Memory B cell (primary cell): ENCODE measurements at regions not wholly inside any gene's neighbourhood (a gene's known extent, or its start where the extent isn't known, plus 50 kb on each side); places are given as distances from the start of the nearest gene placed in this dataset.

Experiments used
- ATAC-seq: fragments of 150-1000 bp; cut with Tn5 transposase; 2 replicates; pipeline ENCODE4 v1.10.0; 2021; ENCODE audit warnings: low read depth, mild to moderate bottlenecking, moderate library complexity
- DNase-seq, 2 donors: peaks; one replicate each; pipeline ENCODE4 v3.0.0; 2022; ENCODE audit warnings: low spot score in 2 of 2
- H3K27ac Mint-ChIP-seq: one replicate; pipeline ENCODE4 v1.8.0; 2022; ENCODE audit warnings: mild to moderate bottlenecking, moderate library complexity, mixed read lengths
- H3K27me3 Mint-ChIP-seq: one replicate; pipeline ENCODE4 v1.8.0; 2022; ENCODE audit warnings: mixed read lengths
- H3K36me3 Mint-ChIP-seq: one replicate; pipeline ENCODE4 v1.8.0; 2022; ENCODE audit warnings: mild to moderate bottlenecking, mixed read lengths
- H3K4me1 Mint-ChIP-seq: one replicate; pipeline ENCODE4 v1.8.0; 2022; ENCODE audit warnings: mixed read lengths
- H3K4me3 Mint-ChIP-seq: one replicate; pipeline ENCODE4 v1.8.0; 2022; ENCODE audit warnings: mild to moderate bottlenecking, moderate library complexity, mixed read lengths
- H3K9me3 Mint-ChIP-seq: one replicate; pipeline ENCODE4 v1.8.0; 2022; ENCODE audit warnings: mixed read lengths

DNA sequence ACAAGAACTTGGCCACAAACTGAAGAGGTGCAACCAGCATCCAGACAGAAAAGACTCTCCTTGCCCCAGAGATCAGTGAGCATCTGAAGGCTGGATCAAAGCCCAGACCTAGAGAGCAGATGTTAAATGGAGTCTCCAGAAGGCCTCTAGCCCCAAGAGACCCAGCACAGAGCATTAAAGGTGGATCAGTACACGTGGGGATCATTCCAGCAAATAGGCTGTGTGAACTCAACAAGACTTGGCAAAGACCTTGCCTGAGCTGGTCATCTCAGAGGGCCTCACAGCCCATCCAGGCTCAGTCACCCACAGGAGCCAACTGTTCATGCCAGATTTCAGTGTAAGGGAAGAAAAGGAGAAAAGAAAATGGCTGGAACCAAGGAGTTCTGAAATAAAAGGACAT, 214.0 kb downstream of the ENC1 start:
- Mint-ChIP-seq H3K4me3 (no peak overlapping the region), H3K36me3 (no peaks in the 10 kb centered on the region), H3K27me3 (peaks cover 14% of the 10 kb centered on the region), H3K9me3 (peaks cover 5% of the 10 kb centered on the region), H3K27ac (no peak overlapping the region), H3K4me1 (no peaks in the 10 kb centered on the region)
- no peak for ATAC-seq
- DNase-seq = no peak

DNA sequence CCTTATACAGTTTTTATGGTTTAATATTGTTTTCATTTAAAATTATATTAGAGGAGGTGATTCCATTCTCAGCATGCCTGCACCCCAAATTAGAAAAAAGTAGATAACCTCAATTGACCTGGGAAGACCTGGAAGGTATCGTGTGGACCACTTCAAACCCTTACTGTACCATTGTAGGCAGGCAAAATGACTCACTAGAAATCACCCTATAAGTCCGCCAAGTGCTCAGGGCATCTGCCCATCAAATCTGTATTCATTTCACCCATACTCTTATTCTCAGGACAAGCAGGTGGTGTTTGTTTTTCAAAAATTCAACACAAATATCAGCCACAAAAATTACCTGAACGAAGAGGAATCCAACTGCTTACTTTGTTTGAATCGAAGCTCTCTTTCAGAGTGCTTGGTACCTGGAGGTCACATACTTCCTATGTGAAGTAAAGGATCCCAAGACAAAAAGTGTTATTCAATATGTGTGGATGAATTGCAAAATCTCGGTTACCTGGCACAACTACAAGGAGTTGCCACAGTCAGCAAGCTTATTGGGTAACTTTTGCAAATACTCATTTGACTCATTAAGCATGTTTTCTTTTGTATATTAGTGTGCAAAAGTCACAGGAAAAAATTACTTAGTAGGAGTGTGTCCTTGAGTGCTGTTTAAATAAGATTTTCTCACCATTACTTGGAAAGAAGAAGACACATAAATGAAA, 216.2 kb downstream of the ENC1 start:
- peaks cover 8% of the 10 kb centered on the region for H3K27me3 Mint-ChIP-seq
- H3K4me3 Mint-ChIP-seq = no peak overlapping the region
- peaks cover 2% of the 10 kb centered on the region for H3K9me3 Mint-ChIP-seq
- no peaks in the 10 kb centered on the region for H3K4me1 Mint-ChIP-seq
- ATAC-seq (no peak), DNase-seq (no peak)
- H3K27ac Mint-ChIP-seq = no peak overlapping the region
- no peaks in the 10 kb centered on the region for H3K36me3 Mint-ChIP-seq

DNA sequence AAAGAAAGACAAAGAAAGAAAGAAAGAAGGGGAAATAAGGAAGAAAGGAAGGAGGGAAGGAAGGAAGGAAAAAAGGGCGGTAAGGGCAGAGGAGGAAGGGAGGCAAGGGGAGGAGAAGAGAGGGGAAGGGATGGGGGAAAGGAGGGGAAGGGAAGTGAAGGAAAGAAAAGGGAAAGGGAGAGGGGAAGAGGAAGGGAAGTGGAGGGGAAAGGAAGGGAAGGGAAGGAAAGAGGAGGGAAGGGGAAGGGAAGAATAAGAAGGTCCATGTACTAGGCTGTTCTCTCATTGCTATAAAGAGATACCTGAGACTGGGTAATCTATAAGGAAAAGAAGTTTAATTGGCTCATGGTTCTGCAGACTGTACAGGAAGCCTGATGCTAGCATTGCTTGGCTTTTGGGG, 217.1 kb downstream of the ENC1 start:
- Mint-ChIP-seq H3K9me3 (peaks cover 1% of the 10 kb centered on the region), H3K36me3 (no peaks in the 10 kb centered on the region), H3K4me1 (no peaks in the 10 kb centered on the region), H3K4me3 (no peak overlapping the region), H3K27me3 (peaks cover 8% of the 10 kb centered on the region), H3K27ac (no peak overlapping the region)
- no peak for ATAC-seq
- DNase-seq = no peak

DNA sequence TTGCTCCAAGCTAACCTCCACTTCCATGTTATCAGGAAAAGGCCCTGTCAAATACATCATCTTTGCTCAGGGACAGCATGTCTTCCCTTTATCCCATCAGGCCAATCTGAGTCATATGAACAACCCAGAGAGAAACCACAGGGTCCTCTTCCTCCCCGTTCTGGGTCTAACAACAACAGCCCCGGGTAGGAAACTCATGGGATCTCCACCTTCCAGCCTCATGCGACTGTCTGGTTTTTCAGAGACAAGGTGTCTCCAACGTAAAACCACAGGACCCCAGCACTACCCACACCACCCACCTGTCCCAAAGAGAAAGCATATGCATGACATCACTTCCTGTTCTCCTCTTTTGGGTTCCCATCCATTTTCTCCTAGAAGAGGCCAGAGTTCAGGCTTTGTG, 217.9 kb downstream of the ENC1 start:
- H3K27ac Mint-ChIP-seq = no peak overlapping the region
- DNase-seq (no peak), ATAC-seq (no peak)
- peaks cover 10% of the 10 kb centered on the region for H3K27me3 Mint-ChIP-seq
- no peaks in the 10 kb centered on the region for H3K36me3 Mint-ChIP-seq
- H3K4me3 Mint-ChIP-seq = no peak overlapping the region
- H3K9me3 Mint-ChIP-seq = peaks cover 1% of the 10 kb centered on the region
- no peaks in the 10 kb centered on the region for H3K4me1 Mint-ChIP-seq

DNA sequence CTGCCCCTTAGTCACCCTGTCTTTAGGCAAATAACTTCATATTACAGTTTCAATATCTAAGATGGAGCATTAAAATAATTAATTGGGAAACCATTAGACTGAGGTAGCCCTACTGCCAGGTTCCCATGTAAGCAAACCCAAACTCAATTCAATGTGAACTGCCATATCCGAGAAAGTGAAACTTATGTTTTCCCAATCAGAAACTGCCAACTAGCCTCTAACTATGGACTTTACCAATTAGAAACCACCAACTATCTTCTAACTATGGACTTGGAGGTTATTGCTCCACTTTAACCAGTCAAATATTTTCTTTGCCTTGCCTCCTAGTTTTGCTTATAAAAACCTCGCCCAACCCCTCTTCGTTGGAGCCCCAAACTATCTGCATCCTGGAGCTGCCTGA, 218.5 kb downstream of the ENC1 start:
- peaks cover 8% of the 10 kb centered on the region for H3K27me3 Mint-ChIP-seq
- H3K27ac Mint-ChIP-seq = no peak overlapping the region
- H3K9me3 Mint-ChIP-seq = peaks cover 1% of the 10 kb centered on the region
- H3K4me1 Mint-ChIP-seq = no peaks in the 10 kb centered on the region
- H3K4me3 Mint-ChIP-seq = no peak overlapping the region
- H3K36me3 Mint-ChIP-seq = no peaks in the 10 kb centered on the region
- ATAC-seq (no peak), DNase-seq (no peak)

DNA sequence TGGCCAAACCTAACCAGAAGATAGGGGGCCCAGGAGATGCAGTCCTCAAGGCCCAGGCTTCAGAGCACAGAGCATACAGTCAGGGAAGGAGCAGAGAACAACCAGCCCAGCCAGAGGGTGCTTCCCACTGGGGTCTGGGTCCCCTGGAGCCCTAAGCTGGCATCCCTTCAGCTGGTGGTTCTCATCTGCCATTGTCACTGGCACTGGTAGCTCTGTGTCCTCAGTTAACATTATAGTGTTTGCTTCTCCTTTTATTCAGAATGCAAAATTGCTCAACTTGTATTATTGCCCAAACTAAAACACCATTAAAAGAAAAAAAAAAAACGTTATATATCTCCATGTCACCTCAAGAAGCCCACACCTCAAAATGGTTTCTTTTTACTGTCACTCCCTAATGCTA, 219.2 kb downstream of the ENC1 start:
- Mint-ChIP-seq H3K36me3 (no peaks in the 10 kb centered on the region), H3K4me1 (no peaks in the 10 kb centered on the region), H3K9me3 (peaks cover 1% of the 10 kb centered on the region), H3K27me3 (peaks cover 9% of the 10 kb centered on the region), H3K4me3 (no peak overlapping the region), H3K27ac (no peak overlapping the region)
- DNase-seq (no peak), ATAC-seq (no peak)

DNA sequence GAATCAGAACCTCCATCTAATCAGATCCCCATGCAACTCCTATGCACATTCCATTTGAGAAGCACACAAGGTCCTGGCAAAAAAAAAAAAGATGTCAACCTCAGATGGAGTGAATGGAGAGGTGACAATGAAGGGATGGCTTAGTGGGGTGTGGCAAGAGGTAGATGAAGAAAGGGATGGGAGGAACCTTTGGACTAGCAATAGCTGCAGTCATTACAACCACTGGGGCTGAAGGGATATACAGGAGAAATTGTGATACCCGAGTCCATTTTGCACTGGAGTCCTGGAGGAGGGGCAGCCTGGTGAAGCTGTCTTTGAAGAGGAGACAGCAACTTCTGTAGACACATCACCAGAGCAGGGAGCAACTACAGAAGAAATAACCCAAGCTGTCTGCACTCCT, 219.6 kb downstream of the ENC1 start:
- H3K4me3 Mint-ChIP-seq = no peak overlapping the region
- no peak for ATAC-seq
- no peak overlapping the region for H3K27ac Mint-ChIP-seq
- no peak for DNase-seq
- peaks cover 11% of the 10 kb centered on the region for H3K27me3 Mint-ChIP-seq
- H3K36me3 Mint-ChIP-seq = no peaks in the 10 kb centered on the region
- no peaks in the 10 kb centered on the region for H3K4me1 Mint-ChIP-seq
- H3K9me3 Mint-ChIP-seq = peaks cover 1% of the 10 kb centered on the region

DNA sequence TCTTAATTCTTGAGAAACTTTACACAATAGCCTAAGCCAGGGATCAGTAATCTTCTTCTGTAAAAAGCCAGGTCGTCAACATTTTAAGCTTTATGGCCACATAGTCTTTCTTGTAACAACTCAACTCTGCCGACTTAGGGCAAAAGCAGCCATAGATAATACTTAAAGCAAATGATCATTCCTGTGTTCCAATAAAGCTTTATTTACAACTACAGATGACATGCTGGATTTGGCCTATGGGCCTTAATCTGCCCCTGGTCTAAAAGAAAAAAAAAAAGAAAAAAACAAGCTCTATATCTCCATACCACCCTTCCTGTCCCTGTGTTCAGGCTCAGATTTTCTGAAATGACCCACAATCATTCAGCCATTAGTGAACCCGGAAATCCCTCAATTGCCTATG, 220.3 kb downstream of the ENC1 start:
- DNase-seq (no peak), ATAC-seq (no peak)
- Mint-ChIP-seq H3K4me3 (no peak overlapping the region), H3K27me3 (peaks cover 13% of the 10 kb centered on the region), H3K36me3 (no peaks in the 10 kb centered on the region), H3K27ac (no peak overlapping the region), H3K9me3 (peaks cover 1% of the 10 kb centered on the region), H3K4me1 (no peaks in the 10 kb centered on the region)

DNA sequence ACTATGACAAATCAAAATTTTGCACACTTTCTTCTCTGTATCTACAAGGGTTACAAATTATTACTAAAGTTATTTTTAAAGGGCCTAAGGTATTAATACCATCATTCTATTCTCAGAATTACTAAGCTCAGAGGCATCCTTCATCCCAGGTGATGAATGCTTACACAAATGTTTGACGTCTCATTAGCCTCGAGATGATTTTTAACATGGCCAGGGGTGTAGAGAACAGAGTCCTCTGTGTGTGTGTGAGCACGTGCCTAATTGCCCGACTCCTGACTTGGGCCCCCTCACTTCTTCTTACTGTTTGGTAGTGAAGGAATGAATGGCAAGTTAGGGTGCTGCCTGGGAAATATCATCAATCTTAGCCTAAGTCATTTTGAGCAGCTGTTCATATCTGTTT, 221.1 kb downstream of the ENC1 start:
- DNase-seq (no peak), ATAC-seq (no peak)
- Mint-ChIP-seq H3K27me3 (peaks cover 15% of the 10 kb centered on the region), H3K9me3 (peaks cover 1% of the 10 kb centered on the region), H3K4me1 (no peaks in the 10 kb centered on the region), H3K4me3 (no peak overlapping the region), H3K36me3 (no peaks in the 10 kb centered on the region), H3K27ac (no peak overlapping the region)

DNA sequence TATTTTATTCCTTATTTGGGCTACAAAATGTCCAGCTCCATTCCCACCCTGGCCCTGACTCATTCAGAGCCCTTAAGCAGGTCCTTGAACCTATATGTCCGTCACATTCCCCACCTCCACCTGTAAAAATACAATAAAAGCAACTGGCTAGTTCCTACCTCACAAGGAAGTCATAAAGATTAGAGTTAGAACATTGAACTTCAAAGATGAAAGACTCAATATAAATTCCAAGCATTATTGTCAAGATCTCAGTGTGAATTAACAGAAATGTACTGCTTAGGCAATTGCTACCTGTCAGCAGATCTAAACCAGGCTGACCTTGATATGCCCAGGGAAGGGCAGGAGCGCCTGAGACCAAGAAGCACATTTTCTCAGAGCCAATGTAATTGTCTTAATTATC, 221.8 kb downstream of the ENC1 start:
- Mint-ChIP-seq H3K27ac (no peak overlapping the region), H3K36me3 (no peaks in the 10 kb centered on the region), H3K9me3 (peaks cover 1% of the 10 kb centered on the region), H3K4me3 (no peak overlapping the region), H3K4me1 (no peaks in the 10 kb centered on the region), H3K27me3 (peaks cover 15% of the 10 kb centered on the region)
- no peak for DNase-seq
- no peak for ATAC-seq

DNA sequence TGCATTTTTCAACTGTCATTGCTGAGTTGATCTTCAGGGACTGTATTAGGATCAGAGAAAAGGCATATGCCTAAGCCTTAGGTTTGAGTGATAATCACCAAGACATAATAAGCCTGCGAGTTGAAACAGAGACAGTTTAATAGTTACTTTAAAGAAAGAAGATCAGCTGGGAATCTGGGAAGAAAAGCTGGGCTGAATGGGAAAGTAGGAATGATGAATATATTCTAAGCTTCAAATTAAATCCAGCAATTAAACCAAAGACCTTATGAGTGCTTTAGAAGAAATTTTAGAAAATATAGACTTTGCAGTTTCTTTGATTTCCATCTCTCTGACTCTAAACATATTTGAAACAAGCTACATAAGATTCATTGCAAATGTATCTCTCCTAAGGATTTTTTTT, 222.3 kb downstream of the ENC1 start:
- Mint-ChIP-seq H3K4me3 (no peak overlapping the region), H3K9me3 (peaks cover 1% of the 10 kb centered on the region), H3K27ac (no peak overlapping the region), H3K4me1 (no peaks in the 10 kb centered on the region), H3K27me3 (peaks cover 14% of the 10 kb centered on the region), H3K36me3 (no peaks in the 10 kb centered on the region)
- ATAC-seq (no peak), DNase-seq (no peak)

DNA sequence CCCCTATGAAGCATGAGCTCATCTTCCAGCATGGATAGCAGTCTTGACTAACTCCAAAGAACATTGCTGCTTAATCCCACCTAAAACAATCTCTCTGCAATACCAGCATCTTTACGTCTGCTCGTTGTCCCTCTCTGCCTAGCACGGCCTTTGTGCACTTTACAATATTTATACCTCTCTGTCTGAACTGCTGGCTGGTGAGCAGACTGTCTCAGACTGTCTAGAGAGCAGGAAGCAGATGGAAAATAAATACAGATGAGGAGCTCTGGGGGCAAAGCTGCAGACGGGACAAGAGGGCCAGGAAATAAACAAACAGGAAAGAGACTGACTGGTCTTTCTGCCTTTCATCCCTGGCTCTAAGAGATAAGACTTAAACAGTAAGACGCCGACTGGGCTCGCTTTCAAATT, 224.8 kb downstream of the ENC1 start:
- no peaks in the 10 kb centered on the region for H3K9me3 Mint-ChIP-seq
- H3K27ac Mint-ChIP-seq = no peak overlapping the region
- ATAC-seq = no peak

DNA sequence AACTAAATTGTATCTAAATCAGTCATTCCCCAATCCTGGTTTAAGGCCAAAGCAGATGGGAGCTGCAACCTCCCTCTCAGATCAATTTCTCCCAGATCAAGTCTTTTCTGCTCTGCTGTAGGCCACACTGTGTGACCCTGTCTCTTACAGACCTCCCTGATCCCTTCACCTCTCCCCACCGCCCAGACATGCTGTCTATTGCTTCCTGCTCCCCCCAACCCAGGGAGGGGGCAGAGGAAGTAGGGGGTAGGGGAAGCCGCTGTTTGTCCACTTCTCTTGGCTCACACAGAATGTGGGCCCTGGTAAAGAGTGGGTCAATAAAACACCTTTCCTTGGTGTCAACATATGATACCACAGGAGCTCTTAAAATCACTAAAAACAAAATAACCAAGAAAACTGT, 226.3 kb downstream of the ENC1 start:
- H3K27ac Mint-ChIP-seq = no peak overlapping the region
- H3K4me3 Mint-ChIP-seq = no peak overlapping the region
- peaks cover 14% of the 10 kb centered on the region for H3K27me3 Mint-ChIP-seq
- peaks cover 3% of the 10 kb centered on the region for H3K4me1 Mint-ChIP-seq
- H3K36me3 Mint-ChIP-seq = no peaks in the 10 kb centered on the region
- ATAC-seq (no peak), DNase-seq (no peak)
- H3K9me3 Mint-ChIP-seq = no peaks in the 10 kb centered on the region

More for the DNA sequence above, 224.8 kb downstream of the ENC1 start:
- peaks cover 3% of the 10 kb centered on the region for H3K4me1 Mint-ChIP-seq
- no peaks in the 10 kb centered on the region for H3K36me3 Mint-ChIP-seq
- H3K4me3 Mint-ChIP-seq = no peak overlapping the region
- peaks cover 14% of the 10 kb centered on the region for H3K27me3 Mint-ChIP-seq
- DNase-seq = no peak

DNA sequence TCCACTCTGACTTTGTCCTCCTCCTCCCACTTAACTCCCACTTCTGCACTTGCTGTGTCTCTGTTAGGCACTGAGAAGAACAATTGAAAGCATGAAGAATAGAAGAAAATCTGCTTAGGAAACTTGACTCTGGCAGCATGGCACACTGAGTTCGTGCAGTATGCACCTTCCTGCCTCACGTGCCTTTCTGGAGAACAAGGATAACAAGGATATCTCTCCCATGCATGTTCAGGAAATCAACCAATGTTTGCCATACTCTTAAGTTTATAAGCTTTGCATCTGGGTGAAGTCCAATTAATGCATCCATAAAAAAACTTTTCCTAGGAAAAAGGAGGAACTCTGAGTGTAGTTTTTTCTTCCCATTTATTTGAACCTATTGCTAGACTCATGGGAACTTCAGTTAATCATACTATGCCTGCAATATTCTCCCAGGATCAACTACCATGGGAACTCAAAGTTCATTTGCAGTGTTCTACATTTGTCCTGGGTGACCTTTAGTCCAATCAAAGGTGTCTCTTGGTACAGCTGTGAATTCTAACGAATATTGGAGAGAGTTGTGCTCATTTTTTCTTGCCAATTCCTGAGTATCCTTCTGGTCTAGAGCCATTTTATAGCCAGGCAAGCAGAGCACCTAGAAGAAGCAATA, 227.0 kb downstream of the ENC1 start:
- H3K4me3 Mint-ChIP-seq = no peak overlapping the region
- no peak for ATAC-seq
- DNase-seq = no peak
- H3K36me3 Mint-ChIP-seq = no peaks in the 10 kb centered on the region
- peaks cover 13% of the 10 kb centered on the region for H3K27me3 Mint-ChIP-seq
- peaks cover 3% of the 10 kb centered on the region for H3K4me1 Mint-ChIP-seq
- no peaks in the 10 kb centered on the region for H3K9me3 Mint-ChIP-seq
- H3K27ac Mint-ChIP-seq = no peak overlapping the region

DNA sequence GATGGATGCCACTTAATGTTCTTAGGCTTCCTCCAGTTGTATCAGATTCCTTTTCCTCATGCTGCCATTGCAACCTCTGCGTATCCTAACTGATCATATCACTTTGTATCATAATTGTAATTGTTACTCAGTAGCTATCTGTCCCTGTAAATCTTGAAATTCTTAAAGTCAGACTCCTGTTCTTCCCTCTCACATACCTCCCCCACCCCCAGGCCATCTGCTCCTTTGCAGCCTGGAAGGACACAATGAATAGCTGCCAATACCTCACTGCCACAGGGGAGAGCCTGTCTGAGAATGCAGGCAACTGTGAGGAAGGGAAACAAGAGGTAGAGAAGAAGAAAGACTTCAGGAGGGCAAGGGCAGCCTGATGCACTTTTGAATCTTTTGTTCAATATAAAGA, 228.5 kb downstream of the ENC1 start:
- Mint-ChIP-seq H3K36me3 (no peaks in the 10 kb centered on the region), H3K4me1 (peaks cover 3% of the 10 kb centered on the region), H3K4me3 (no peak overlapping the region), H3K9me3 (no peaks in the 10 kb centered on the region), H3K27me3 (peaks cover 14% of the 10 kb centered on the region), H3K27ac (no peak overlapping the region)
- no peak for DNase-seq
- no peak for ATAC-seq
